Frontal cortex (tissue), 3 donors: ENCODE measurements at regions not wholly inside any gene's neighbourhood (a gene's known extent, or its start where the extent isn't known, plus 50 kb on each side); places are given as distances from the start of the nearest gene placed in this dataset.
"Not testable (repeated sequence)": the region's sequence is repeated elsewhere in the genome, so short reads cannot be mapped to it uniquely, and the experiment has no call there.

Source experiments
- DNase-seq, 2 donors: peaks; one replicate each; pipeline ENCODE4 v3.0.0; 2012; ENCODE audit warnings: low spot score in 2 of 2
- FAIRE-seq: peaks from 2 replicates; lab custom pipeline; 2012; peaks lifted over from hg19 to GRCh38; lab: Jason Lieb, UNC
- donor health status: control.
- donor health status: control.
- donor health status: control.

- no peak for FAIRE-seq
- no peak for DNase-seq
These were observed 135.1 kb upstream of the ID2 start for GRCh38 chr2:8546612-8547283.

- FAIRE-seq = no peak
- DNase-seq = no peak
These were observed 134.4 kb upstream of the ID2 start for GRCh38 chr2:8547284-8548064.

GRCh38 chr2:8548065-8548618, 133.7 kb upstream of the ID2 start:
- FAIRE-seq (no peak), DNase-seq (no peak)

- DNase-seq = no peak
- FAIRE-seq = no peak
These were observed 133.2 kb upstream of the ID2 start for GRCh38 chr2:8548619-8549150.

- no peak for FAIRE-seq
- DNase-seq = no peak
These were observed 132.5 kb upstream of the ID2 start for GRCh38 chr2:8549273-8549922.

GRCh38 chr2:8549942-8550341, 131.9 kb upstream of the ID2 start:
- DNase-seq = no peak
- FAIRE-seq = no peak

GRCh38 chr2:8550481-8550880, 131.4 kb upstream of the ID2 start:
- DNase-seq (no peak), FAIRE-seq (no peak)

- DNase-seq (no peak), FAIRE-seq (no peak)
These were observed 130.8 kb upstream of the ID2 start for GRCh38 chr2:8550937-8551621.

GRCh38 chr2:8551622-8552074, 130.2 kb upstream of the ID2 start:
- DNase-seq (no peak), FAIRE-seq (no peak)

- FAIRE-seq = no peak
- no peak for DNase-seq
These were observed 129.5 kb upstream of the ID2 start for GRCh38 chr2:8552293-8552801.

GRCh38 chr2:8553643-8554042, 128.2 kb upstream of the ID2 start:
- FAIRE-seq = no peak

GRCh38 chr2:8554296-8554806, 127.5 kb upstream of the ID2 start:
- FAIRE-seq (no peak), DNase-seq (no peak)

More at GRCh38 chr2:8553643-8554042, 128.2 kb upstream of the ID2 start:
- no peak for DNase-seq

GRCh38 chr2:8555543-8555942, 126.3 kb upstream of the ID2 start:
- FAIRE-seq = peak; percentile 97

GRCh38 chr2:8558096-8558495, 123.8 kb upstream of the ID2 start:
- no peak for DNase-seq
- FAIRE-seq = no peak

More at GRCh38 chr2:8555543-8555942, 126.3 kb upstream of the ID2 start:
- no peak for DNase-seq

- no peak for FAIRE-seq
These were observed 122.9 kb upstream of the ID2 start for GRCh38 chr2:8558956-8559355.

GRCh38 chr2:8559805-8560204, 122.1 kb upstream of the ID2 start:
- DNase-seq (no peak), FAIRE-seq (no peak)

More at GRCh38 chr2:8558956-8559355, 122.9 kb upstream of the ID2 start:
- DNase-seq = no peak

- FAIRE-seq, DNase-seq: not testable (repeated sequence)
These were observed 120.2 kb upstream of the ID2 start for GRCh38 chr2:8561692-8562091.

- DNase-seq (no peak), FAIRE-seq (no peak)
These were observed 117.9 kb upstream of the ID2 start for GRCh38 chr2:8563814-8564474.

GRCh38 chr2:8564475-8564874, 117.4 kb upstream of the ID2 start:
- no peak for FAIRE-seq
- no peak for DNase-seq
